Left ventricle myocardium inferior (tissue), 1 donor: ENCODE measurements at regions not wholly inside any gene's neighbourhood (a gene's known extent, or its start where the extent isn't known, plus 50 kb on each side); places are given as distances from the start of the nearest gene placed in this dataset.

Source experiments
- DNase-seq: peaks from one replicate; pipeline ENCODE4 v3.0.0-alpha.2; 2020
- H3K27ac ChIP-seq: fragments of 200-600 bp; replicated peaks from 2 replicates; pipeline ENCODE4 v1.8.0; 2021
- H3K27me3 ChIP-seq: fragments of 200-600 bp; 2 replicates; pipeline ENCODE4 v1.8.0; 2021; ENCODE audit warnings: low read depth
- H3K36me3 ChIP-seq: fragments of 200-600 bp; 2 replicates; pipeline ENCODE4 v1.8.0; 2021
- H3K4me1 ChIP-seq: fragments of 200-600 bp; 2 replicates; pipeline ENCODE4 v1.8.0; 2021
- H3K4me3 ChIP-seq: fragments of 200-600 bp; 2 replicates; pipeline ENCODE4 v1.8.0; 2021; ENCODE audit warnings: mild to moderate bottlenecking, moderate library complexity
- H3K9me3 ChIP-seq: fragments of 200-600 bp; replicated peaks from 2 replicates; pipeline ENCODE4 v1.8.0; 2021
- CTCF ChIP-seq: fragments of 200-600 bp; IDR thresholded peaks from 2 replicates; pipeline ENCODE4 v1.8.0; 2021; ENCODE audit warnings: antibody characterized with exemption, mild to moderate bottlenecking, borderline replicate concordance
- intact Hi-C: fragments of 100-400 bp; cut with micrococcal nuclease; formaldehyde crosslinking; loops from one replicate; pipeline ENCODE4 v1.11.0; 2022
- donor health status: DM: no; HTN: yes; CAD: no; lungs with severe emphysema.

- H3K4me1 ChIP-seq, result no peaks in the 10 kb centered on the region
- DNase-seq, result no peak
- intact Hi-C loops, result no loop called here
- H3K27me3 ChIP-seq, result peaks cover 4% of the 10 kb centered on the region
- TF ChIP-seq CTCF, result no peak
- H3K9me3 ChIP-seq, result no peaks in the 10 kb centered on the region
- no peak overlapping the region for H3K27ac ChIP-seq
- H3K36me3 ChIP-seq, result no peaks in the 10 kb centered on the region
- H3K4me3 ChIP-seq, result no peak overlapping the region
These were observed 80.0 kb upstream of the STK32A start for GRCh38 chr5:147154809-147155208.

DNA sequence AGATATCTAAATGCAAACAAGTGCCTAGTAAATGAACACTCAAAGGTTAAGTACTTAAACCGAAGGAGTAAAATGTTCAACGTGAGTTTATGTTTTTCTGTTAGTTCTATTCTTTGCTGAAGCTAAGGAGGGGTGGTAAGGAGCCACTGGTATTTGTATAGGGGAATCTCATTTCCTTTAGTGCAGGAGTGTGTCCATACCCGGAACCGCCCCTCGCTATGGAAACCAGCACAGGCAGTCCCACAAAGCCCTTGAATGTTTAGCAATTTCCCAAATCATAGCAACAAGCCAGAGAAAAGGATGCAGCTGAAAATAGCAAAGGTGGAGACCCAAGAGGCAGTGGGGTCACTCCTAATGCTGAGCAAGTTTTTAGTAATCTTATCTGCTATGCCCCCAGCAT is 78.8 kb upstream of the STK32A start:
- Histone ChIP-seq H3K27ac (no peak overlapping the region), H3K4me1 (no peaks in the 10 kb centered on the region), H3K27me3 (peaks cover 7% of the 10 kb centered on the region), H3K36me3 (no peaks in the 10 kb centered on the region), H3K4me3 (no peak overlapping the region), H3K9me3 (no peaks in the 10 kb centered on the region)
- intact Hi-C loops, result no loop called here
- no peak for TF ChIP-seq CTCF
- DNase-seq, result no peak

- Histone ChIP-seq H3K27me3 (peaks cover 14% of the 10 kb centered on the region), H3K4me3 (no peak overlapping the region), H3K4me1 (no peaks in the 10 kb centered on the region), H3K36me3 (no peaks in the 10 kb centered on the region), H3K9me3 (peaks cover 6% of the 10 kb centered on the region), H3K27ac (no peak overlapping the region)
- DNase-seq, result no peak
- no peak for TF ChIP-seq CTCF
- intact Hi-C loops, result no loop called here
These were observed 73.7 kb upstream of the STK32A start for GRCh38 chr5:147160902-147161700.

DNA sequence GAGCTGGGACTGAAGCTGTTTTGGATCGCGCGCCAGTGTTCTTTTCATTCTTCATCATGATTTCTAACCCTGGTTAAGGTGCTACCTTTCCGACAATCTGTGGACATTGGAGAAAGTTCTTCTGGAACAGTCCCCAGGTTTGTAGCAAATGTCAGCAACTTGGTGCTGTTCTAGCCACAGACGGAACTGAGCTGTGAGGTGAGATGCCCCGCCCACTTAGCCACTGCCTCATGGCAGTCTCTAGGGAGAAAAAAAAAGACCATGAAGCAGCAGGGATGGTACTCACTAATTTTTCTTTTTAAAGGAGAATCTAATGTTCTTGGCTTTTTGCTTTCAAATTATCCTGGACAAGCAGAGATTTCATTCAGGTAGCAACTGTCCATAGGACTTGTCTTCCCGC is 72.1 kb upstream of the STK32A start:
- intact Hi-C loops, result no loop called here
- Histone ChIP-seq H3K27me3 (peaks cover 18% of the 10 kb centered on the region), H3K27ac (no peak overlapping the region), H3K36me3 (no peaks in the 10 kb centered on the region), H3K4me1 (no peaks in the 10 kb centered on the region), H3K9me3 (peaks cover 6% of the 10 kb centered on the region), H3K4me3 (no peak overlapping the region)
- no peak for DNase-seq
- no peak for TF ChIP-seq CTCF

DNA sequence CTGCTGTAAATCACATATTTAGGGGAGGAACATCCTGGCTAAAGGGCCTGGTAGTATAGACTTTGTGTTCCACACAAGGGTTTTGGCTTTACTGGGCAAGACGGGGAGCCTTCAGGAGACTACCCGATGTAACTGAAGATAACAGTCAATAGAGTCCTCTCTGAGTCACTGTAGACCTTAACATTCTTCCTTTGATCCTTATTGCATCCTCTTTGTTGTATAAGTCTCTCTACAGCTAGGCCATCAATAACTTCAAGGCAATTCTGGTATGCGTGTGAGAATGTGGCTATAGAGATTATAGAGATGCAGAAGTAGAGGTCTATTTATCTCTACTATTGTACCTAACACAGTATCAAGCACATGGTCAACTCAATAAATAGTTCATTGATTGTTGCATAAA is 67.3 kb upstream of the STK32A start:
- Histone ChIP-seq H3K4me1 (no peaks in the 10 kb centered on the region), H3K27ac (no peak overlapping the region), H3K4me3 (no peak overlapping the region), H3K27me3 (peaks cover 12% of the 10 kb centered on the region), H3K9me3 (peaks cover 6% of the 10 kb centered on the region), H3K36me3 (no peaks in the 10 kb centered on the region)
- intact Hi-C loops, result no loop called here
- DNase-seq, result no peak
- TF ChIP-seq CTCF, result no peak
